ENCODE measurements at regions not wholly inside any gene's neighbourhood (a gene's known extent, or its start where the extent isn't known, plus 50 kb on each side); places are given as distances from the start of the nearest gene placed in this dataset.

- no peak for TF ChIP-seq CTCF (IDR thresholded peaks at IDR 0.05; ENCODE audit: control extremely low read depth, extremely low read depth, low read depth, missing control alignments)
- ChIA-PET CTCF (interaction anchor here (1.4 kb wide), 1 partner anchor 14 kb away, joined by 3 read pairs; no protein-coding TSS in a partner anchor), POLR2A (no interaction called here)
- DNase-seq (ENCODE audit: extremely low spot score): no peak
Observed at GRCh38 chr4:28211676-28212470, 1351.2 kb downstream of the STIM2 start.

GRCh38 chr4:28221536-28221935, 1360.9 kb downstream of the STIM2 start:
- ChIA-PET CTCF (no interaction called here), POLR2A (no interaction called here)
- no peak for TF ChIP-seq CTCF (IDR thresholded peaks at IDR 0.05; ENCODE audit: control extremely low read depth, extremely low read depth, low read depth, missing control alignments)
- no peak for DNase-seq (ENCODE audit: extremely low spot score)

- TF ChIP-seq CTCF (IDR thresholded peaks at IDR 0.05; ENCODE audit: control extremely low read depth, extremely low read depth, low read depth, missing control alignments): no peak
- ChIA-PET POLR2A (no interaction called here), CTCF (no interaction called here)
- DNase-seq (ENCODE audit: extremely low spot score): no peak
Observed at GRCh38 chr4:28225050-28225449, 1364.4 kb downstream of the STIM2 start.

- ChIA-PET CTCF (no interaction called here), POLR2A (no interaction called here)
- no peak for DNase-seq (ENCODE audit: extremely low spot score)
- TF ChIP-seq CTCF (IDR thresholded peaks at IDR 0.05; ENCODE audit: control extremely low read depth, extremely low read depth, low read depth, missing control alignments): no peak
Observed at GRCh38 chr4:28225689-28226353, 1365.2 kb downstream of the STIM2 start.

- CTCF ChIA-PET: no interaction called here
- DNase-seq (ENCODE audit: extremely low spot score): no peak
- POLR2A ChIA-PET: no interaction called here
- TF ChIP-seq CTCF (IDR thresholded peaks at IDR 0.05; ENCODE audit: control extremely low read depth, extremely low read depth, low read depth, missing control alignments): no peak
Observed at GRCh38 chr4:28226962-28227361, 1366.3 kb downstream of the STIM2 start.

GRCh38 chr4:28227764-28228163, 1367.1 kb downstream of the STIM2 start:
- ChIA-PET POLR2A (no interaction called here), CTCF (no interaction called here)
- TF ChIP-seq CTCF (IDR thresholded peaks at IDR 0.05; ENCODE audit: control extremely low read depth, extremely low read depth, low read depth, missing control alignments): no peak
- DNase-seq (ENCODE audit: extremely low spot score): no peak
